PC-3 (cell line): ENCODE measurements at regions not wholly inside any gene's neighbourhood (a gene's known extent, or its start where the extent isn't known, plus 50 kb on each side); places are given as distances from the start of the nearest gene placed in this dataset.
A peak's percentile ranks its signal among the peaks of the same experiment; 100 is the strongest.

Experiments used
- ATAC-seq: fragments of 200-7000 bp; cut with Tn5 transposase; 2 replicates; pipeline ENCODE4 v1.9.1; 2020; ENCODE audit warnings: mild to moderate bottlenecking, moderate library complexity
- BruUV-seq: library from RNA; stranded (reverse); fragments of 400-500 nt; replicated peaks from 2 replicates; lab custom pipeline; 2021; lab: Mats Ljungman, UMichigan
- CTCF ChIA-PET: fragments of 300-600 bp; sonication (Branson Sonifier 250); formaldehyde crosslinking; loops from one replicate; lab custom pipeline; 2022; ENCODE audit warnings: antibody characterized with exemption; lab: Charles Lee
- POLR2A ChIA-PET: fragments of 300-600 bp; sonication (Branson Sonifier 250); formaldehyde crosslinking; loops from one replicate; lab custom pipeline; 2022; ENCODE audit warnings: antibody characterized with exemption; ENCODE audit not compliant: unreplicated experiment; lab: Charles Lee
- DNase-seq: peaks from one replicate; pipeline ENCODE4 v3.0.0-alpha.2; 2015
- H2AFZ ChIP-seq: fragments of 300-600 bp; sonication (generic); 2 replicates; pipeline ENCODE4 v1.6.0; 2016; ENCODE audit warnings: antibody characterized with exemption, low read length
- H3F3A ChIP-seq: fragments of 300-600 bp; sonication (generic); one replicate; pipeline ENCODE4 v1.6.0; 2017; ENCODE audit warnings: antibody characterized with exemption, low read length, control low read depth, mild to moderate bottlenecking; ENCODE audit not compliant: unreplicated experiment
- H3K27ac ChIP-seq: fragments of 300-600 bp; sonication (generic); 2 replicates; pipeline ENCODE4 v1.5.1; 2016; ENCODE audit warnings: mild to moderate bottlenecking, low read length
- H3K27me3 ChIP-seq: fragments of 300-600 bp; sonication (generic); 2 replicates; pipeline ENCODE4 v1.6.1; 2016; ENCODE audit warnings: low read length, mixed read lengths
- H3K36me3 ChIP-seq: fragments of 300-600 bp; sonication (generic); 2 replicates; pipeline ENCODE4 v1.6.1; 2016; ENCODE audit warnings: low read depth, mixed run types, low read length, mixed read lengths
- H3K4me1 ChIP-seq: fragments of 300-600 bp; sonication (generic); 2 replicates; pipeline ENCODE4 v1.5.1; 2016; ENCODE audit warnings: low read length; ENCODE audit not compliant: insufficient read depth
- H3K4me2 ChIP-seq: fragments of 300-600 bp; sonication (generic); 2 replicates; pipeline ENCODE4 v1.6.0; 2016; ENCODE audit warnings: low read length
- H3K4me3 ChIP-seq: fragments of 300-600 bp; sonication (generic); 2 replicates; pipeline ENCODE4 v1.5.1; 2016; ENCODE audit warnings: mild to moderate bottlenecking, low read length, mixed read lengths
- H3K79me2 ChIP-seq: fragments of 300-600 bp; sonication (generic); 2 replicates; pipeline ENCODE4 v1.6.1; 2017; ENCODE audit warnings: low read length, mixed read lengths
- H3K9ac ChIP-seq: fragments of 300-600 bp; sonication (generic); 2 replicates; pipeline ENCODE4 v1.6.0; 2016; ENCODE audit warnings: mild to moderate bottlenecking, low read length
- H3K9me2 ChIP-seq: fragments of 300-600 bp; sonication (generic); replicated peaks from 2 replicates; pipeline ENCODE4 v1.6.1; 2016; ENCODE audit warnings: mixed run types, low read length, mixed read lengths
- H3K9me3 ChIP-seq: fragments of 300-600 bp; sonication (generic); 2 replicates; pipeline ENCODE4 v1.6.1; 2016; ENCODE audit warnings: low read length, mixed read lengths
- H4K20me1 ChIP-seq: fragments of 300-600 bp; sonication (generic); 2 replicates; pipeline ENCODE4 v1.6.1; 2016; ENCODE audit warnings: low read length, mixed read lengths
- CTCF ChIP-seq: fragments of 300-600 bp; sonication (generic); conservative IDR thresholded peaks from 2 replicates; pipeline ENCODE4 v1.5.1; 2017; ENCODE audit warnings: antibody characterized with exemption, low read depth, mild to moderate bottlenecking, low read length
- EZH2 ChIP-seq: fragments of 300-600 bp; sonication (generic); IDR thresholded peaks from one replicate; pipeline ENCODE4 v1.6.1; 2017; ENCODE audit warnings: antibody characterized with exemption, mild to moderate bottlenecking, low read length; ENCODE audit not compliant: unreplicated experiment
- EZH2phosphoT487 ChIP-seq: fragments of 300-600 bp; sonication (generic); IDR thresholded peaks from 2 replicates; pipeline ENCODE4 v1.6.1; 2018; ENCODE audit warnings: mild to moderate bottlenecking, antibody characterized with exemption, low read length, borderline replicate concordance
- intact Hi-C: fragments of 100-400 bp; cut with micrococcal nuclease; formaldehyde crosslinking; loops from 2 replicates; pipeline ENCODE4 v1.9.0; 2023

DNA sequence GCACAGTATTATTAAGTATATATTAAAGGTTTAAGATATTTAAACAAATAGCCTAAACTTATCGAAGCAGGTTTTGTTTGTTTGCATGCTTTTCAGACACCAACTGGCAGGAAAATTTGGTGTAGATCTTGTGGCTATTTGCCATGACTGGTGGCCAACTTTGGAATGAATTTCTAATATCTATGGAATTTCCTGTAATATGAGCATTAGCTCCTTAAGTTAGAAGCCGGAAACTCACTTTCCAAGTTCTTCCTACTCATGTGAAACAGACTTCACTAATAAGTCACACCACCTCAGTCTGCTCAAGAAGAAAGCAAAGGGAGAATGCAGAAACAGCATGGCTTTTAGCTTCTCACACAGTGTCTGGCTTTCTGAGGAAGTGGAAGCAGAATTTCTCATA lies 563.9 kb downstream of the GRXCR1 start:
- CTCF ChIA-PET = no interaction called here
- H3K79me2 ChIP-seq = no peaks in the 10 kb centered on the region
- H3K27ac ChIP-seq = peak overlapping the region; percentile 87
- peaks cover 35% of the 10 kb centered on the region for H3K4me1 ChIP-seq
- peak overlapping the region; percentile 25; the same call in 1 of the 2 replicates for H2AFZ ChIP-seq
- no peaks in the 10 kb centered on the region for H3K9me3 ChIP-seq
- no peak overlapping the region for H3K9ac ChIP-seq
- H3K9me2 ChIP-seq = no peaks in the 10 kb centered on the region
- peak; percentile 57 for ATAC-seq
- TF ChIP-seq CTCF (no peak), EZH2 (no peak), EZH2phosphoT487 (no peak)
- H3K4me2 ChIP-seq = peak overlapping the region; percentile 78
- H3F3A ChIP-seq = peaks cover 17% of the 10 kb centered on the region
- H3K36me3 ChIP-seq = no peaks in the 10 kb centered on the region
- no peaks in the 10 kb centered on the region for H3K27me3 ChIP-seq
- DNase-seq = peak; percentile 91
- intact Hi-C loops = loop anchor here (2.0 to 10.0 kb wide), 2 partner anchors 102 to 324 kb away; no protein-coding TSS in a partner anchor
- no TSS peak for BruUV-seq
- no peaks in the 10 kb centered on the region for H4K20me1 ChIP-seq
- POLR2A ChIA-PET = no interaction called here
- peak overlapping the region; percentile 13; the same call in 1 of the 2 replicates for H3K4me3 ChIP-seq

GRCh38 chr4:43457866-43458265 lies 565.4 kb downstream of the GRXCR1 start:
- Histone ChIP-seq H3K9ac (no peak overlapping the region), H3K27ac (peak overlapping the region; percentile 87), H3K9me2 (no peaks in the 10 kb centered on the region), H3K9me3 (no peaks in the 10 kb centered on the region), H2AFZ (peak overlapping the region; percentile 40), H3K27me3 (no peaks in the 10 kb centered on the region), H4K20me1 (no peaks in the 10 kb centered on the region), H3K36me3 (no peaks in the 10 kb centered on the region), H3K4me1 (peaks cover 35% of the 10 kb centered on the region), H3F3A (peaks cover 17% of the 10 kb centered on the region), H3K4me3 (0 out of 2 replicates have a peak overlapping the region, but pooled peaks have one; percentile 11), H3K4me2 (peak overlapping the region; percentile 78), H3K79me2 (no peaks in the 10 kb centered on the region)
- ChIA-PET POLR2A (no interaction called here), CTCF (no interaction called here)
- DNase-seq (peak; percentile 90), ATAC-seq (peak; percentile 90)
- intact Hi-C loops = loop anchor here (2.0 to 10.0 kb wide), 2 partner anchors 103 to 325 kb away; no protein-coding TSS in a partner anchor
- no TSS peak for BruUV-seq
- TF ChIP-seq EZH2phosphoT487 = no peak
- no peak for TF ChIP-seq EZH2
- TF ChIP-seq CTCF = no peak

DNA sequence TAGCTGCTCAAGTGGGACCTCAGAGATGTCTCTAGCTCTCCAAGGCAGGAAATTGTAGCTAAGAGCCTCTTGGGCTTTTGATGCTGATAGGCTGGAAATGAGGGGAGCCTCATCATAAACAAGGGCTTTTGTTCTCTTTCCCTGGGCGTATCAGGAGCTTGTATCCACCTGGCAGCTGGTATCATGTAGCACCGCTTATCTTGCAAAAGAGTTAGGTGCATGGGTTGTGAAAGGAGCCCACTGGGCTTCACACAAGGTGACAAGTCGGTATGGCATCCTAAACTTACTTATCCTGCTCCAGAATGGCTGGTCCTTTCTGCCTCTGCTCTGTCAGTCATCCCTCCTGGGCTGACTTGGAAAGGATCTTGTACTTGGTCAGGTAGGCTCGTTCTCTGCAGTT lies 565.8 kb downstream of the GRXCR1 start:
- POLR2A ChIA-PET = interaction anchor here (0.6 kb wide), 1 partner anchor 368 kb away, joined by 3 read pairs; no protein-coding TSS in a partner anchor
- no peaks in the 10 kb centered on the region for H3K9me2 ChIP-seq

More for the DNA sequence above, 565.8 kb downstream of the GRXCR1 start:
- H3K4me2 ChIP-seq = peak overlapping the region; percentile 78
- no peaks in the 10 kb centered on the region for H3K36me3 ChIP-seq
- 0 out of 2 replicates have a peak, but pooled peaks have one; percentile 10 for ATAC-seq
- CTCF ChIA-PET = no interaction called here
- H3K9ac ChIP-seq = no peak overlapping the region; the same call in 1 of the 2 replicates
- H3K27me3 ChIP-seq = no peaks in the 10 kb centered on the region
- DNase-seq = no peak
- H3K4me1 ChIP-seq = peaks cover 35% of the 10 kb centered on the region
- no TSS peak for BruUV-seq
- TF ChIP-seq EZH2phosphoT487 (no peak), EZH2 (no peak), CTCF (no peak)
- H3F3A ChIP-seq = peaks cover 17% of the 10 kb centered on the region
- H3K4me3 ChIP-seq = 0 out of 2 replicates have a peak overlapping the region, but pooled peaks have one; percentile 11
- peak overlapping the region; percentile 87 for H3K27ac ChIP-seq
- H4K20me1 ChIP-seq = no peaks in the 10 kb centered on the region
- H3K79me2 ChIP-seq = no peaks in the 10 kb centered on the region
- H2AFZ ChIP-seq = peak overlapping the region; percentile 40
- intact Hi-C loops = loop anchor here (10.0 kb wide), 1 partner anchor 103 kb away; no protein-coding TSS in a partner anchor
- H3K9me3 ChIP-seq = no peaks in the 10 kb centered on the region
